SU-DHL-6 (cell line): ENCODE measurements at regions not wholly inside any gene's neighbourhood (a gene's known extent, or its start where the extent isn't known, plus 50 kb on each side); places are given as distances from the start of the nearest gene placed in this dataset.
A peak's percentile ranks its signal among the peaks of the same experiment; 100 is the strongest.

Experiments used
- H2AFZ ChIP-seq: fragments of 200-600 bp; sonication (generic); 2 replicates; pipeline ENCODE4 v1.6.1; 2014; ENCODE audit warnings: low read depth, mild to moderate bottlenecking, moderate library complexity, mixed read lengths, antibody characterized with exemption, low read length; ENCODE audit not compliant: severe bottlenecking
- H3F3A ChIP-seq: fragments of 200-600 bp; shearing (Covaris generic); 2 replicates; pipeline ENCODE4 v1.6.0; 2016; ENCODE audit warnings: antibody characterized with exemption, mild to moderate bottlenecking; ENCODE audit not compliant: insufficient read depth
- H3K27ac ChIP-seq: fragments of 200-600 bp; sonication (generic); 2 replicates; pipeline ENCODE4 v1.5.1; 2016; ENCODE audit warnings: low read depth, mild to moderate bottlenecking, low read length, moderate library complexity, mixed read lengths
- H3K27me3 ChIP-seq: fragments of 200-600 bp; sonication (generic), shearing (Covaris generic); 2 replicates; pipeline ENCODE4 v1.6.0; 2014; ENCODE audit warnings: mild to moderate bottlenecking, low read length
- H3K36me3 ChIP-seq: fragments of 200-600 bp; sonication (generic); 2 replicates; pipeline ENCODE4 v1.6.1; 2014; ENCODE audit warnings: mild to moderate bottlenecking, low read length, mixed read lengths
- H3K4me2 ChIP-seq: fragments of 300-600, 200-600 bp; shearing (Covaris generic), sonication (generic); 2 replicates; pipeline ENCODE4 v1.6.0; 2014; ENCODE audit warnings: low read length, low read depth, mild to moderate bottlenecking; ENCODE audit not compliant: poor library complexity, severe bottlenecking
- H3K4me3 ChIP-seq: fragments of 200-600 bp; sonication (generic); 2 replicates; pipeline ENCODE4 v1.5.1; 2014; ENCODE audit warnings: antibody characterized with exemption, low read length, mild to moderate bottlenecking, mixed read lengths; ENCODE audit not compliant: insufficient read depth, poor library complexity, severe bottlenecking
- H3K79me2 ChIP-seq: fragments of 200-600 bp; sonication (generic); 2 replicates; pipeline ENCODE4 v1.6.1; 2014; ENCODE audit warnings: mild to moderate bottlenecking, low read length, moderate library complexity; ENCODE audit not compliant: insufficient read depth
- H3K9ac ChIP-seq: fragments of 200-600 bp; sonication (generic); 2 replicates; pipeline ENCODE4 v1.7.0; 2014; ENCODE audit warnings: mild to moderate bottlenecking, low read length
- H3K9me2 ChIP-seq: fragments of 200-600 bp; sonication (generic); replicated peaks from 2 replicates; pipeline ENCODE4 v1.6.1; 2014; ENCODE audit warnings: low read length; ENCODE audit not compliant: insufficient read depth
- H3K9me3 ChIP-seq: fragments of 200-600 bp; sonication (generic); 2 replicates; pipeline ENCODE4 v1.6.1; 2014; ENCODE audit warnings: low read length, mixed read lengths; ENCODE audit not compliant: insufficient read depth
- H4K20me1 ChIP-seq: fragments of 200-600 bp; sonication (generic); 2 replicates; pipeline ENCODE4 v1.6.1; 2014; ENCODE audit warnings: low read depth, mild to moderate bottlenecking, antibody characterized with exemption, low read length, moderate library complexity, mixed read lengths
- CTCF ChIP-seq: fragments of 200-600 bp; sonication (generic); IDR thresholded peaks from one replicate; pipeline ENCODE4 v1.5.1; 2017; ENCODE audit warnings: antibody characterized with exemption, mild to moderate bottlenecking, low read length, moderate library complexity; ENCODE audit not compliant: insufficient read depth, poor library complexity, severe bottlenecking
- EZH2phosphoT487 ChIP-seq: fragments of 200-600 bp; sonication (generic), shearing (Covaris generic); conservative IDR thresholded peaks from 2 replicates; pipeline ENCODE4 v1.6.1; 2018; ENCODE audit warnings: mild to moderate bottlenecking, antibody characterized with exemption, low read length, moderate library complexity, mixed read lengths

- Histone ChIP-seq H3K9me2 (no peaks in the 10 kb centered on the region), H3K27ac (no peak overlapping the region), H3K9me3 (no peaks in the 10 kb centered on the region), H2AFZ (peak overlapping the region; percentile 0), H3K4me3 (no peak overlapping the region), H3K4me2 (peak overlapping the region; percentile 34), H3K79me2 (no peaks in the 10 kb centered on the region), H3K9ac (no peak overlapping the region), H3K27me3 (no peaks in the 10 kb centered on the region), H3K36me3 (no peaks in the 10 kb centered on the region), H3F3A (0 out of 2 replicates have a peak, but pooled peaks cover 3% of the 10 kb centered on the region), H4K20me1 (no peaks in the 10 kb centered on the region)
- no peak for TF ChIP-seq CTCF
- TF ChIP-seq EZH2phosphoT487, result no peak
These were observed 276.4 kb upstream of the B3GALT2 start for GRCh38 chr1:193462629-193463320.

- H4K20me1 ChIP-seq, result no peaks in the 10 kb centered on the region
- TF ChIP-seq EZH2phosphoT487 (no peak), CTCF (no peak)
- H3F3A ChIP-seq, result 0 out of 2 replicates have a peak, but pooled peaks cover 3% of the 10 kb centered on the region
- no peaks in the 10 kb centered on the region for H3K36me3 ChIP-seq
- no peak overlapping the region for H3K4me3 ChIP-seq
- H3K27ac ChIP-seq, result no peak overlapping the region
- no peak overlapping the region for H3K9ac ChIP-seq
- no peaks in the 10 kb centered on the region for H3K9me2 ChIP-seq
- H2AFZ ChIP-seq, result no peak overlapping the region
- H3K79me2 ChIP-seq, result no peaks in the 10 kb centered on the region
- H3K4me2 ChIP-seq, result no peak overlapping the region
- H3K27me3 ChIP-seq, result no peaks in the 10 kb centered on the region
- no peaks in the 10 kb centered on the region for H3K9me3 ChIP-seq
These were observed 272.2 kb upstream of the B3GALT2 start for GRCh38 chr1:193458628-193459027.

GRCh38 chr1:193457676-193458075 lies 271.3 kb upstream of the B3GALT2 start:
- Histone ChIP-seq H3K27me3 (no peaks in the 10 kb centered on the region), H3K9me3 (no peaks in the 10 kb centered on the region), H3F3A (0 out of 2 replicates have a peak, but pooled peaks cover 3% of the 10 kb centered on the region), H4K20me1 (no peaks in the 10 kb centered on the region), H3K27ac (peak overlapping the region; percentile 35; the same call in 1 of the 2 replicates), H3K4me3 (peak overlapping the region; percentile 24), H3K9me2 (no peaks in the 10 kb centered on the region), H3K36me3 (no peaks in the 10 kb centered on the region), H3K79me2 (no peaks in the 10 kb centered on the region), H3K9ac (peak overlapping the region; percentile 15; the same call in 1 of the 2 replicates), H3K4me2 (peak overlapping the region; percentile 63), H2AFZ (peak overlapping the region; percentile 89)
- no peak for TF ChIP-seq CTCF
- no peak for TF ChIP-seq EZH2phosphoT487
